PC-9 (cell line): ENCODE measurements at regions not wholly inside any gene's neighbourhood (a gene's known extent, or its start where the extent isn't known, plus 50 kb on each side); places are given as distances from the start of the nearest gene placed in this dataset.

Source experiments
- CTCF ChIP-seq: fragments of 200-600 bp; sonication (generic); conservative IDR thresholded peaks from 2 replicates; pipeline ENCODE4 v1.6.1; 2017; ENCODE audit warnings: mixed run types, antibody characterized with exemption, mild to moderate bottlenecking, moderate library complexity
- EZH2 ChIP-seq: fragments of 200-600 bp; sonication (generic); IDR thresholded peaks from 2 replicates; pipeline ENCODE4 v1.8.0; 2017; ENCODE audit warnings: antibody characterized with exemption, low read depth

- TF ChIP-seq CTCF (no peak), EZH2 (no peak)
Observed at GRCh38 chr10:128419466-128420019, 293.3 kb upstream of the MKI67 start.
